Posterior vena cava (tissue), 2 donors: ENCODE measurements at regions not wholly inside any gene's neighbourhood (a gene's known extent, or its start where the extent isn't known, plus 50 kb on each side); places are given as distances from the start of the nearest gene placed in this dataset.

Experiments used
- microRNA-seq, 2 donors: library from miRNA; unstranded; fragments of <30 nt; microRNA quantifications; one replicate each; pipeline ENCODE4 v1.2.0, GENCODE V29; 2020 to 2021; ENCODE audit warnings: borderline microRNAs expressed in 2 of 2
- donor health status: DM: yes; HTN: yes; CAD: no.
- donor health status: DM: yes; HTN: yes; CAD: no.

Small RNA genes lying in the stretch of these regions (microRNA-seq; reads per million reads assigned to microRNA genes)
- gene MIR205 = 1.9 to 3.9 reads per million in 2 donors
